ENCODE measurements at regions not wholly inside any gene's neighbourhood (a gene's known extent, or its start where the extent isn't known, plus 50 kb on each side); places are given as distances from the start of the nearest gene placed in this dataset.
"Not testable (repeated sequence)": the region's sequence is repeated elsewhere in the genome, so short reads cannot be mapped to it uniquely, and the experiment has no call there.

DNA sequence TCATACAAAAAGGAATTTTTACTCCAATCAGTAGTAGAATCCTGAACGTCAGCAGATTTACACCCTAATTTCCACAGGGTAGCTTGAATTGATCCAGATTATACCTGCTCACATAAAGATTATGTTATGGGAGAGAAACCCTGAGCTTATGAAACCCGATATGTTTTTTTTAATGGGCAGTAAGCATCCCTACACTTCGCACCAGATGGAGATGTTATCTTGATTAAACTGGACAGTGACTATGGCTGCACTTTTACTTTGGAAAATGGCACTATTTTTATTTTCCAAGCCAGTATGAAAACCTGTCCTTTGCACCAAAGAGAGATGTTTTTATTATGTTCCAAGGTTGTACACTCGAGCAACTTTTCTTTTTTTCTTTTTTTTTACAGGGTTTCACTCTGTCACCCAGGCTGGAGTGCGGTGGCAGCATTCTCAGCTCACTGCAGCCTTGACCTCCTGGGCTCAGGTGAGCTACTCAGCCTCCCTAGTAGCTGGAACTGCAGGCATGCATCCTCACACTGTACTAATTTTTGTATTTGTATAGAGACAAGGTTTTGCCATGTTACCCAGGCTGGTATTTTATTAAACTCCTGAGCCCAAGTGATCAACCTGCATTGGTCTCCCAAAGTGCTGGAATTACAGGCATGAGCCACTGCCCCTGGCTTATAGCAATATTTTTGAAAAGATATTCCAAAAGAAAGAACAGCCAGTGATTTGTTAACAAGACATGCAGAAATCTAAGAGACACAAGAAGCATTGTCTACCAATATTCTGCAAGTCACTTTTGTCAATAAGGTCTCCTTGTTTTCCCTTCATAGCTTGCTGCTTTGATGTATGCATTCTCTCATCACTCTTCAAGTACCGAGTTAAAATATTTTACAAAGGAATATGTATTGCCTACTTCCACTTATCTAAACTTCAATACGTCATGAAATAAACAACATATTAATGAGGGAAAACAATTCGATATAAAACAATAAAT is 1412.6 kb downstream of the ZPLD1 start:
- H3K4me3 ChIP-seq (ENCODE audit: extremely low read depth, insufficient read depth, low read length, poor library complexity, severe bottlenecking): no peak overlapping the region
- H3K4me1 ChIP-seq (ENCODE audit: control insufficient read depth, insufficient read depth, low read length, poor library complexity, severe bottlenecking): no peaks in the 10 kb centered on the region
- H3K36me3 ChIP-seq (ENCODE audit: control insufficient read depth, insufficient read depth, low read length): no peaks in the 10 kb centered on the region
- H3K9me3 ChIP-seq (ENCODE audit: control insufficient read depth, low read length): no peaks in the 10 kb centered on the region
- WGBS, 2 experiments (ENCODE audit: insufficient coverage in 2 of 2): 60 to 80% methylated on average over 1 to 5 of the region's 8 CpGs
- no peak overlapping the region for H3K27ac ChIP-seq (ENCODE audit: low read depth, low read length, severe bottlenecking)

DNA sequence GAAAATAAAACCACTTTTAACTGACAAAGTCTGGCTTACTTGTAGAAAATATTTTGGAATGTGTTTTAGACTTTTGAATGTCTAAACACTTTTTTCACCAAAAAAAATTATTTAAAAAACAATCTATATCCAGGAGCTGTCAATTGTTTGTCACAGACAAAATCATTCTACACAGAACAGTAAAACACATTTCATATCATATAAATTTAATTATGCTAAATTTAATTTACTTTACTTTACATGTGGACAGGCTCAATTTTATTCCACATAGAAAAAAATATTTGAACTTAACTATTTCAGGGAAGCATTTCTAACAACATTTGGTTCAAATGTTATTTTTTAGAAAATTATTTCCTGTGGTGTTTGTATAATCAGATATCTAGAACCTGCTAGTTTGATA is 1417.0 kb downstream of the ZPLD1 start:
- Histone ChIP-seq H3K4me1 (ENCODE audit: control insufficient read depth, insufficient read depth, low read length, poor library complexity, severe bottlenecking) (no peaks in the 10 kb centered on the region), H3K27ac (ENCODE audit: low read depth, low read length, severe bottlenecking) (no peak overlapping the region), H3K9me3 (ENCODE audit: control insufficient read depth, low read length) (no peaks in the 10 kb centered on the region), H3K36me3 (ENCODE audit: control insufficient read depth, insufficient read depth, low read length) (no peaks in the 10 kb centered on the region), H3K4me3 (ENCODE audit: extremely low read depth, insufficient read depth, low read length, poor library complexity, severe bottlenecking) (no peak overlapping the region)

DNA sequence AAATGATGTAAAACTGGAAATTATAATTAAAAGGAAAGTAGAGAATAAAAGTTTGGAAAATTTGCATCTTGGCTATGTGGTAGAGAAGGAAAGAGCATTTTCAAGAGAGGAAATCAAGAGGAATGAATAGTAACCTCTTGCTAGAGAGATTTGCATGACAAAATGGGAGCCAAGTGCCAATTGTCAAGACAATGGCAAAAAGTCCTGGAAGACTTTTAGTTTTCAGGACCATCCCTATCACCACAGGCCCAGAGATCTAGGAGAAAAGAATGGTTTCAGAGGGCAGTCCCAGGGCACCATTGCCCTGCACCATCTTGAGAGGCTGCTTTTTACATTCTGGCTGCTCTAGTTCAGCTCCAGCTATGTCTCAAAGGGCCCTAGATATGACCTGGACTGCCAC is 1427.6 kb downstream of the ZPLD1 start:
- no peak overlapping the region for H3K27ac ChIP-seq (ENCODE audit: low read depth, low read length, severe bottlenecking)
- no peaks in the 10 kb centered on the region for H3K36me3 ChIP-seq (ENCODE audit: control insufficient read depth, insufficient read depth, low read length)
- H3K4me1 ChIP-seq (ENCODE audit: control insufficient read depth, insufficient read depth, low read length, poor library complexity, severe bottlenecking): no peaks in the 10 kb centered on the region
- H3K4me3 ChIP-seq (ENCODE audit: extremely low read depth, insufficient read depth, low read length, poor library complexity, severe bottlenecking): no peak overlapping the region
- no peaks in the 10 kb centered on the region for H3K9me3 ChIP-seq (ENCODE audit: control insufficient read depth, low read length)

DNA sequence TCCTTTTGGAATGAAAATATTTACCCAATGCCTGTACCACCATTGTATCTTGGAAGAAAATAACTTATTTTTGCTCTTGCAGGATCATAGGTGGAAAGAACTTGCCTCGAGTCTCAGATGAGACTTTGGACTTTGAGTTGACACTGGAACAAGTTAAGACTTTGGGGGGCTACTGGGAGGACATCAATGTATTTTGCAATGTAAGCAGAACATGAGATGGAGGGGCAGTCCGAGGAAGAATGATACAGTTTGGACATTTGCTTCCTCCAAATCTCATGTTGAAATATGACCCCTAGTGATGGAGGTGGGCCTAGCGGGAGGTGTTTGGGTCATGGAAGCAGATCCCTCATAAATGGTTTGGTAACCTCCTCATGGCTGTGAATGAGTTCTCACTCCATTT is 1428.6 kb downstream of the ZPLD1 start:
- Histone ChIP-seq H3K9me3 (ENCODE audit: control insufficient read depth, low read length) (no peaks in the 10 kb centered on the region), H3K4me1 (ENCODE audit: control insufficient read depth, insufficient read depth, low read length, poor library complexity, severe bottlenecking) (no peaks in the 10 kb centered on the region), H3K27ac (ENCODE audit: low read depth, low read length, severe bottlenecking) (no peak overlapping the region), H3K4me3 (ENCODE audit: extremely low read depth, insufficient read depth, low read length, poor library complexity, severe bottlenecking) (no peak overlapping the region), H3K36me3 (ENCODE audit: control insufficient read depth, insufficient read depth, low read length) (no peaks in the 10 kb centered on the region)
- 95 to 96% methylated on average over 3 of the region's 3 CpGs for WGBS, 2 experiments (ENCODE audit: insufficient coverage in 2 of 2)

DNA sequence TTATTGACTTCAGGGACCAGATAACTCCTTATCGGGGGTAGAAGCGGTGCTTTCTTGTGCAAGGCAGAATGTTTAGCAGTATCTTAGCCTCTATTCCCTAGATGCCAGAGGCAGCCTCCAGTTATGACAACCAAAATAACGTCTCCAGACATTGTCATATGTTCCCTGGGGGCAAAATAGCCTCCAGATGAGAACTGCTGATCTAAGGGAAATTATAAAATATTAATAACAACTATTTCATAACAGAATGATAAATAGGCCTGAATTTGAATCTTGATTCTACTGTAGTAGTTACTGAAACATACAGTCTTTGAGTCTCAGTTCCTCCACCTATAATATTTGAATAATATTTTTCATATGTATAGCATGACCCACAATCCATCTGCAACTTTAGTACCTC is 1431.3 kb downstream of the ZPLD1 start:
- no peaks in the 10 kb centered on the region for H3K4me1 ChIP-seq (ENCODE audit: control insufficient read depth, insufficient read depth, low read length, poor library complexity, severe bottlenecking)
- H3K36me3 ChIP-seq (ENCODE audit: control insufficient read depth, insufficient read depth, low read length): no peaks in the 10 kb centered on the region
- H3K9me3 ChIP-seq (ENCODE audit: control insufficient read depth, low read length): no peaks in the 10 kb centered on the region
- no peak overlapping the region for H3K27ac ChIP-seq (ENCODE audit: low read depth, low read length, severe bottlenecking)
- 95 to 100% methylated on average over 2 of the region's 3 CpGs for WGBS, 2 experiments (ENCODE audit: insufficient coverage in 2 of 2)
- no peak overlapping the region for H3K4me3 ChIP-seq (ENCODE audit: extremely low read depth, insufficient read depth, low read length, poor library complexity, severe bottlenecking)

DNA sequence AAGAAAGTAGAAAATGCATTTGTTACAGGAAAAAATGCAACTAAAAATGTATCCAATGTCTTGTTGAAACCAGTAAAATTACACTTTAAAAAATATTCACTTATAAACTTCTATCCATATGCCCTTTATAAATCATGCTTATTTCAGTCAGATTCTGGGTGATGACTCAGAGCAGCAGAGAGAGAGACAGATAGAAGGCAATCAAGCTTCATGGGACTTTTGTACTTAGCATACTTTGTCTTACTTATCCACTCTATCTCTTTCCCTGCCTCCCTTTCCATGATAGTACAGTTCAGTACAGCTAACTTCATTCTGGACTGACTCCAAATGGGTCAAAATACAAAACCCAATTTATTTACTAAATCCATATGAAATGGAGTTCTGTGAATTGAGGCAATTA is 1438.2 kb downstream of the ZPLD1 start:
- no peaks in the 10 kb centered on the region for H3K36me3 ChIP-seq (ENCODE audit: control insufficient read depth, insufficient read depth, low read length)
- H3K27ac ChIP-seq (ENCODE audit: low read depth, low read length, severe bottlenecking): no peak overlapping the region
- no peaks in the 10 kb centered on the region for H3K4me1 ChIP-seq (ENCODE audit: control insufficient read depth, insufficient read depth, low read length, poor library complexity, severe bottlenecking)
- no peak overlapping the region for H3K4me3 ChIP-seq (ENCODE audit: extremely low read depth, insufficient read depth, low read length, poor library complexity, severe bottlenecking)
- no peaks in the 10 kb centered on the region for H3K9me3 ChIP-seq (ENCODE audit: control insufficient read depth, low read length)

DNA sequence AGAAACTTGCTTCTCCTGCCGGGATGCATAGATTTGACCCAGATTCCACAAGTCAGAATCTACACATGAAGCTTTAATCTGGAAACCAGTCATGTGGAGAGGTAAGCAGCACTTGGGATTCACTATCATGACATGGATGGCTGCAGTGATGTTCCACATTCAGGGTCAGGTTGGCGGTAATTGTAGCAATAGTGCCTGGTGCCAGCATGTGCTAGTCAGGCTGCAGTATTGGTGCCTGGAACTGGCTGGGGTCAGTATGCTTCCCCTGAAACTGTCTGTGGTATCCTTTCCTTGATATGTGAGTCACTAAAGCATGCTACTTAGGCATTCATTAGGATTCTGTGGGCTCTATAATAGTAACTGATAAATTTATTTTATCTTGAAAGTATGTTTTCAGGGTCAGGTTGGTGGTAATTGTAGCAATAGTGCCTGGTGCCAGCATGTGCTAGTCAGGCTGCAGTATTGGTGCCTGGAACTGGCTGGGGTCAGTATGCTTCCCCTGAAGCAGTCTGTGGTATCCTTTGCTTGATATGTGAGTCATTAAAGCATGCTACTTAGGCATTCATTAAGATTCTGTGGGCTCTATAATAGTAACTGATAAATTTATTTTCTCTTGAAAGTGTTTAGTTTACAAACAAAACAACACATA is 1439.2 kb downstream of the ZPLD1 start:
- no peaks in the 10 kb centered on the region for H3K36me3 ChIP-seq (ENCODE audit: control insufficient read depth, insufficient read depth, low read length)
- 88 to 100% methylated on average over 1 of the region's 2 CpGs for WGBS, 2 experiments (ENCODE audit: insufficient coverage in 2 of 2)

DNA sequence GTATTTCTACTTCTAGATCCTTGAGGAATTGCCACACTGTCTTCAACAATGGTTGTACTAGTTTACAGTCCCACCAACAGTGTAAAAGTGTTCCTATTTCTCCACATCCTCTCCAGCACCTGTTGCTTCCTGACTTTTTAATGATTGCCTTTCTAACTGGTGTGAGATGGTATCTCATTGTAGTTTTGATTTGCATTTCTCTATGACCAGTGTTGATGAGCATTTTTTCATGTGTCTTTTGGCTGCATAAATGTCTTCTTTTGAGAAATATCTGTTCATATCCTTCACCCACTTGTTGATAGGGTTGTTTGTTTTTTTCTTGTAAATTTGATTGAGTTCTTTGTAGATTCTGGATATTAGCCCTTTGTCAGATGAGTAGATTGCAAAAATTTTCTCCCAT is 1447.0 kb downstream of the ZPLD1 start:
- not testable (repeated sequence) for H3K4me1 ChIP-seq (ENCODE audit: control insufficient read depth, insufficient read depth, low read length, poor library complexity, severe bottlenecking); H3K36me3 ChIP-seq (ENCODE audit: control insufficient read depth, insufficient read depth, low read length); H3K4me3 ChIP-seq (ENCODE audit: extremely low read depth, insufficient read depth, low read length, poor library complexity, severe bottlenecking); H3K9me3 ChIP-seq (ENCODE audit: control insufficient read depth, low read length); H3K27ac ChIP-seq (ENCODE audit: low read depth, low read length, severe bottlenecking)

More for the DNA sequence above, 1439.2 kb downstream of the ZPLD1 start:
- Histone ChIP-seq H3K27ac (ENCODE audit: low read depth, low read length, severe bottlenecking) (no peak overlapping the region), H3K4me1 (ENCODE audit: control insufficient read depth, insufficient read depth, low read length, poor library complexity, severe bottlenecking) (no peaks in the 10 kb centered on the region), H3K4me3 (ENCODE audit: extremely low read depth, insufficient read depth, low read length, poor library complexity, severe bottlenecking) (no peak overlapping the region), H3K9me3 (ENCODE audit: control insufficient read depth, low read length) (no peaks in the 10 kb centered on the region)

DNA sequence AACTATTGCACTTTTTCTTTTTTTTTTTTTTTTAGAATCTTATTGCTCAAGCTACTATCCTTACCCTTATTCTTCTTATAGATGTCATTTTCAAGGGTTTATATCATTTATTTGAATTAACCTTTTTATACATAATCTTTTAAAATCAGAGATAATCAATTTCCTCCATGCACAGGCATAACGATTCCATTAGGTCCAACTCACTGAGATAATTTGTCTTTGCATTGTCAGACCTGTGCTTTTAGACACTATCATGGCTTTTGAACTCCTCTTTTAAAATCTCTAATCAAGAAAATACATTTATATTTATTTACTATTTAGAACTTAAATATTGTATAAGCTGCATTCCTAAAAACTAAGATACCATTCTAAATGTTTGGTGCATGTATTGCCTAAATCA is 1454.9 kb downstream of the ZPLD1 start:
- Histone ChIP-seq H3K9me3 (ENCODE audit: control insufficient read depth, low read length) (no peaks in the 10 kb centered on the region), H3K27ac (ENCODE audit: low read depth, low read length, severe bottlenecking) (no peak overlapping the region), H3K4me1 (ENCODE audit: control insufficient read depth, insufficient read depth, low read length, poor library complexity, severe bottlenecking) (no peaks in the 10 kb centered on the region), H3K4me3 (ENCODE audit: extremely low read depth, insufficient read depth, low read length, poor library complexity, severe bottlenecking) (no peak overlapping the region), H3K36me3 (ENCODE audit: control insufficient read depth, insufficient read depth, low read length) (no peaks in the 10 kb centered on the region)
- 100% methylated on average over 1 of the region's 1 CpG; no CpG with 5 or more reads in 1 of the 2 experiments for WGBS, 2 experiments (ENCODE audit: insufficient coverage in 2 of 2)

DNA sequence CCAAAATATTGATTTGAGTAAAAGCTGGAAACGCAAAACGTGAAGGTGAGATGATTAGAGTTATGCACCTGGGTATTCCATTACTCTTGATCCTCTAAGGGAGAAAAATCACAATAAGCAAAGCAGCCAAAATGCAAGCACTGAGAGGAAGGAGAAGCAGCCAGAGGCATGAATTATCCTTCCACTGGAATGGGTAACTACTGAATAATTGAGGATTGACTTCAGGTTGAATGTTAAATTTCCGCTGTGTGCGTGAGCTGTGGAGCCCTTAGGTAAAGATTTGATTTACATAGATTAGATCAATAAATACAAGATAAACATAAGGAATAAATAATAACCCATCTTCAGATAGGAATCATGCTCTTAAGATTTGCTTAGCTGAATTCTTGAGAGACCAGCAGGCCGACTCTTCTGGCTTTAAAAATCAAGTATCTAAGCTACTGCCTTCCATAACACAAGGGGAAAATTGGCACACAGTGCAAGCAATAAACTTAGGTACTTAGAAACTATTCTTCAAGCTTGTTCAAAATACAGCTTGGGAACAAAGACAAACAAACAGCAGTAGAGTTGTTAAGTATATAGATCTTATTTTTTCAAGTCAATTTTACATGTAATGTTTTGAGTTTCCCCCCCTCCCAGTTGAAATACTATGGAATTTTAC is 1459.5 kb downstream of the ZPLD1 start:
- Histone ChIP-seq H3K9me3 (ENCODE audit: control insufficient read depth, low read length) (no peaks in the 10 kb centered on the region), H3K4me1 (ENCODE audit: control insufficient read depth, insufficient read depth, low read length, poor library complexity, severe bottlenecking) (no peaks in the 10 kb centered on the region), H3K27ac (ENCODE audit: low read depth, low read length, severe bottlenecking) (no peak overlapping the region), H3K36me3 (ENCODE audit: control insufficient read depth, insufficient read depth, low read length) (no peaks in the 10 kb centered on the region), H3K4me3 (ENCODE audit: extremely low read depth, insufficient read depth, low read length, poor library complexity, severe bottlenecking) (no peak overlapping the region)
- WGBS, 2 experiments (ENCODE audit: insufficient coverage in 2 of 2): 89 to 100% methylated on average over 2 to 3 of the region's 5 CpGs

DNA sequence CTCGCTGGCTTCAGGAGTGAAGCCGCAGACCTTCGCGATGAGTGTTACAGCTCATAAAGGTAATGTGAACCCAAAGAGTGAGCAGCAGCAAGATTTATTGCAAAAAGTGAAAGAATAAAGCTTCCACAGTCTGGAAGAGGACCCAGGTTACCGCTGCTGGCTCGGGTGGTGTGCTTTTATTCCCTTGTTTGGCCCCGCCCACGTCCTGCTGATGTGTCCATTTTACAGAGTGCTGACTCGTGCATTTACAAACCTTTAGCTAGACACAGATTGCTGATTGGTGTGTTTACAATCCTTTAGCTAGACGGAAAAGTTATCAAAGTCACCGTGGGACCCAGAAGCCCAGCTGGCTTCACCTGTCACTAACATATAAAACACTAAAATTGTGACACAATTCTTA is 1464.5 kb downstream of the ZPLD1 start:
- Histone ChIP-seq H3K4me3 (ENCODE audit: extremely low read depth, insufficient read depth, low read length, poor library complexity, severe bottlenecking) (no peak overlapping the region), H3K9me3 (ENCODE audit: control insufficient read depth, low read length) (no peaks in the 10 kb centered on the region), H3K4me1 (ENCODE audit: control insufficient read depth, insufficient read depth, low read length, poor library complexity, severe bottlenecking) (no peaks in the 10 kb centered on the region), H3K27ac (ENCODE audit: low read depth, low read length, severe bottlenecking) (no peak overlapping the region), H3K36me3 (ENCODE audit: control insufficient read depth, insufficient read depth, low read length) (no peaks in the 10 kb centered on the region)
- 69 to 76% methylated on average over 5 to 9 of the region's 11 CpGs for WGBS, 2 experiments (ENCODE audit: insufficient coverage in 2 of 2)
